HG02870 (cell line): ENCODE measurements at regions not wholly inside any gene's neighbourhood (a gene's known extent, or its start where the extent isn't known, plus 50 kb on each side); places are given as distances from the start of the nearest gene placed in this dataset.
"Not testable (repeated sequence)": the region's sequence is repeated elsewhere in the genome, so short reads cannot be mapped to it uniquely, and the experiment has no call there.

Experiments
- ATAC-seq: cut with Tn5 transposase; IDR thresholded peaks from one replicate; pipeline ENCODE4 v1.9.1; 2021; ENCODE audit warnings: mild to moderate bottlenecking, moderate library complexity; ENCODE audit not compliant: unreplicated experiment

- no peak for ATAC-seq
Measured at GRCh38 chr10:26952094-26952493, 91.3 kb upstream of the ABI1 start.

- ATAC-seq: no peak
Measured at GRCh38 chr10:26951650-26952049, 90.9 kb upstream of the ABI1 start.

GRCh38 chr10:26950934-26951333, 90.2 kb upstream of the ABI1 start:
- no peak for ATAC-seq

GRCh38 chr10:26946102-26946811, 85.5 kb upstream of the ABI1 start:
- ATAC-seq: no peak

GRCh38 chr10:26944261-26944882, 83.6 kb upstream of the ABI1 start:
- ATAC-seq: no peak

GRCh38 chr10:26939962-26940354, 79.2 kb upstream of the ABI1 start:
- ATAC-seq: no peak

GRCh38 chr10:26939290-26939961, 78.7 kb upstream of the ABI1 start:
- ATAC-seq: no peak

- no peak for ATAC-seq
Measured at GRCh38 chr10:26938578-26938977, 77.8 kb upstream of the ABI1 start.

GRCh38 chr10:26937371-26937770, 76.6 kb upstream of the ABI1 start:
- no peak for ATAC-seq

- ATAC-seq: not testable (repeated sequence)
Measured at GRCh38 chr10:26934190-26934589, 73.4 kb upstream of the ABI1 start.

GRCh38 chr10:26932576-26932975, 71.8 kb upstream of the ABI1 start:
- no peak for ATAC-seq

- ATAC-seq: peak; percentile 87
Measured at GRCh38 chr10:26931223-26931622, 70.5 kb upstream of the ABI1 start.

- ATAC-seq: not testable (repeated sequence)
Measured at GRCh38 chr10:26922824-26923223, 62.1 kb upstream of the ABI1 start.

- ATAC-seq: not testable (repeated sequence)
Measured at GRCh38 chr10:26919156-26919860, 58.5 kb upstream of the ABI1 start.

GRCh38 chr10:26914898-26915297, 54.1 kb upstream of the ABI1 start:
- no peak for ATAC-seq

- ATAC-seq: peak; percentile 97
Measured at GRCh38 chr10:26911811-26912461, 51.2 kb upstream of the ABI1 start.
